Liver (tissue), 3 donors: ENCODE measurements at regions not wholly inside any gene's neighbourhood (a gene's known extent, or its start where the extent isn't known, plus 50 kb on each side); places are given as distances from the start of the nearest gene placed in this dataset.

Experiments used
- SP1 ChIP-seq: IDR thresholded peaks from 2 replicates; pipeline ENCODE4 v1.6.1; 2018; ENCODE audit warnings: antibody characterized with exemption, mild to moderate bottlenecking
- TAF1 ChIP-seq: conservative IDR thresholded peaks from 2 replicates; pipeline ENCODE4 v1.6.1; 2016; ENCODE audit warnings: antibody characterized with exemption, mild to moderate bottlenecking
- YY1 ChIP-seq: IDR thresholded peaks from 2 replicates; pipeline ENCODE4 v1.6.1; 2016; ENCODE audit warnings: antibody characterized with exemption, mild to moderate bottlenecking
- TF ChIP-seq, protein P1 (sequence below): IDR thresholded peaks from 2 replicates; pipeline ENCODE4 v1.6.1; 2016; ENCODE audit warnings: antibody characterized with exemption
- TF ChIP-seq, protein P2 (sequence below): fragments of 150-350 bp; IDR thresholded peaks from 2 replicates; pipeline ENCODE4 v1.5.1; 2017; ENCODE audit warnings: improper control_type of control experiment, low read depth, low read length; ENCODE audit not compliant: missing input control
- donor health status: healthy.
- donor health status: healthy.

DNA sequence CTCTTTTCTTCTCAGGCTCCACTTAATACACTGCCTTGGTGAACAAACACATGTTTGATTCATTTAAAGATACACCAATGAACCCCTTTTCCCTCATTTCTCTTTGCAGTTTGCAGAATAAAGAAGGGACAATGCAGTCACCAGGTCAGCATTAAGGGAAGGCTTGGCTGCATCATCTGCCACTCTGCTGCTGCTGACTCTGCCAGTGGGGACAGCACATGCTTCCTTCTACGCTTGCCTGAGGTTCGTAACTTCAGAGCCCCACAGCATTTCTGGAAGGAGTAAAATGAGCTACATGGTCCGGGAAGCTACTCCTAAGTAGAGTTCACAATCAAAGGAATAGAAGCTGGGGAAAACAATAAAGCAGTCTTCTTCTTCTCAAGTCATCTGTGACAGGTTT is 178.9 kb upstream of the GATB start:
- no peak for TF ChIP-seq YY1
- TF ChIP-seq TAF1: no peak
- TF ChIP-seq, protein P1, sequence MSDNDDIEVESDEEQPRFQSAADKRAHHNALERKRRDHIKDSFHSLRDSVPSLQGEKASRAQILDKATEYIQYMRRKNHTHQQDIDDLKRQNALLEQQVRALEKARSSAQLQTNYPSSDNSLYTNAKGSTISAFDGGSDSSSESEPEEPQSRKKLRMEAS: no peak
- TF ChIP-seq, protein P2, sequence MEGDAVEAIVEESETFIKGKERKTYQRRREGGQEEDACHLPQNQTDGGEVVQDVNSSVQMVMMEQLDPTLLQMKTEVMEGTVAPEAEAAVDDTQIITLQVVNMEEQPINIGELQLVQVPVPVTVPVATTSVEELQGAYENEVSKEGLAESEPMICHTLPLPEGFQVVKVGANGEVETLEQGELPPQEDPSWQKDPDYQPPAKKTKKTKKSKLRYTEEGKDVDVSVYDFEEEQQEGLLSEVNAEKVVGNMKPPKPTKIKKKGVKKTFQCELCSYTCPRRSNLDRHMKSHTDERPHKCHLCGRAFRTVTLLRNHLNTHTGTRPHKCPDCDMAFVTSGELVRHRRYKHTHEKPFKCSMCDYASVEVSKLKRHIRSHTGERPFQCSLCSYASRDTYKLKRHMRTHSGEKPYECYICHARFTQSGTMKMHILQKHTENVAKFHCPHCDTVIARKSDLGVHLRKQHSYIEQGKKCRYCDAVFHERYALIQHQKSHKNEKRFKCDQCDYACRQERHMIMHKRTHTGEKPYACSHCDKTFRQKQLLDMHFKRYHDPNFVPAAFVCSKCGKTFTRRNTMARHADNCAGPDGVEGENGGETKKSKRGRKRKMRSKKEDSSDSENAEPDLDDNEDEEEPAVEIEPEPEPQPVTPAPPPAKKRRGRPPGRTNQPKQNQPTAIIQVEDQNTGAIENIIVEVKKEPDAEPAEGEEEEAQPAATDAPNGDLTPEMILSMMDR: no peak
- TF ChIP-seq SP1: no peak
